HEK293T (cell line): ENCODE measurements at regions not wholly inside any gene's neighbourhood (a gene's known extent, or its start where the extent isn't known, plus 50 kb on each side); places are given as distances from the start of the nearest gene placed in this dataset.

Source experiments
- CTCF ChIA-PET: fragments of 350-600 bp; formaldehyde crosslinking; extraction: SDS; loops from one replicate; lab custom pipeline; 2021; ENCODE audit warnings: antibody characterized with exemption, inconsistent platforms; lab: Yijun Ruan, JAX
- POLR2A ChIA-PET: fragments of 350-600 bp; formaldehyde crosslinking; extraction: SDS; loops from one replicate; lab custom pipeline; 2020; ENCODE audit warnings: antibody characterized with exemption, inconsistent platforms; lab: Yijun Ruan, JAX
- DNase-seq: peaks from one replicate; pipeline ENCODE4 v3.0.0; 2012; ENCODE audit warnings: mixed read lengths; ENCODE audit errors: extremely low spot score
- ARNT ChIP-seq: fragments of 450-650 bp; IDR thresholded peaks from 2 replicates; pipeline ENCODE4 v1.6.1; 2017; ENCODE audit warnings: mild to moderate bottlenecking
- BHLHE40 ChIP-seq: fragments of 450-650 bp; IDR thresholded peaks from 2 replicates; pipeline ENCODE4 v1.6.1; 2016; ENCODE audit warnings: mild to moderate bottlenecking, moderate library complexity, borderline replicate concordance
- CTBP1 ChIP-seq: fragments of 450-650 bp; IDR thresholded peaks from 2 replicates; pipeline ENCODE4 v1.6.1; 2016; ENCODE audit warnings: borderline replicate concordance
- ELF4 ChIP-seq: fragments of 450-650 bp; IDR thresholded peaks from 2 replicates; pipeline ENCODE4 v1.6.1; 2017; ENCODE audit warnings: antibody characterized with exemption
- FOXA1 ChIP-seq: fragments of 450-650 bp; IDR thresholded peaks from 2 replicates; pipeline ENCODE4 v1.6.1; 2016; ENCODE audit warnings: mild to moderate bottlenecking
- FOXK2 ChIP-seq: fragments of 450-650 bp; IDR thresholded peaks from 2 replicates; pipeline ENCODE4 v1.6.1; 2016; ENCODE audit warnings: mild to moderate bottlenecking
- FOXM1 ChIP-seq: fragments of 450-650 bp; IDR thresholded peaks from 2 replicates; pipeline ENCODE4 v1.6.1; 2017; ENCODE audit warnings: mild to moderate bottlenecking, borderline replicate concordance
- HDGF ChIP-seq: fragments of 450-650 bp; IDR thresholded peaks from 2 replicates; pipeline ENCODE4 v1.6.1; 2017; ENCODE audit warnings: antibody characterized with exemption, borderline replicate concordance
- L3MBTL2 ChIP-seq: fragments of 450-650 bp; conservative IDR thresholded peaks from 2 replicates; pipeline ENCODE4 v1.6.1; 2016; ENCODE audit warnings: mild to moderate bottlenecking
- LEF1 ChIP-seq: fragments of 450-650 bp; IDR thresholded peaks from 2 replicates; pipeline ENCODE4 v1.6.1; 2017; ENCODE audit warnings: mild to moderate bottlenecking, borderline replicate concordance
- NFRKB ChIP-seq: fragments of 450-650 bp; IDR thresholded peaks from 2 replicates; pipeline ENCODE4 v1.6.1; 2016; ENCODE audit warnings: mild to moderate bottlenecking, moderate library complexity
- PKNOX1 ChIP-seq: fragments of 450-650 bp; IDR thresholded peaks from 2 replicates; pipeline ENCODE4 v1.6.1; 2016
- SP1 ChIP-seq: fragments of 450-650 bp; IDR thresholded peaks from 2 replicates; pipeline ENCODE4 v1.6.1; 2017
- SUZ12 ChIP-seq: fragments of 450-650 bp; IDR thresholded peaks from 2 replicates; pipeline ENCODE4 v1.6.1; 2016; ENCODE audit warnings: mild to moderate bottlenecking
- TARDBP ChIP-seq: fragments of 450-650 bp; IDR thresholded peaks from 2 replicates; pipeline ENCODE4 v1.6.1; 2016
- ZNF384 ChIP-seq: fragments of 450-650 bp; IDR thresholded peaks from 2 replicates; pipeline ENCODE4 v1.6.1; 2016

- ChIA-PET CTCF (no interaction called here), POLR2A (no interaction called here)
- no peak for DNase-seq
- TF ChIP-seq L3MBTL2 (no peak), FOXA1 (no peak)
These were observed 102.7 kb upstream of the NREP start for GRCh38 chr5:111859533-111860270.

- POLR2A ChIA-PET, result no interaction called here
- DNase-seq, result no peak
- no peak for TF ChIP-seq NFRKB
- TF ChIP-seq LEF1, result no peak
- TF ChIP-seq ZNF384, result no peak
- TF ChIP-seq SP1, result no peak
- no peak for TF ChIP-seq BHLHE40
- no peak for TF ChIP-seq FOXK2
- no peak for TF ChIP-seq PKNOX1
- TF ChIP-seq TARDBP, result no peak
- no peak for TF ChIP-seq L3MBTL2
- no peak for TF ChIP-seq FOXA1
- no peak for TF ChIP-seq ARNT
- TF ChIP-seq SUZ12, result no peak
- TF ChIP-seq HDGF, result no peak
- no peak for TF ChIP-seq ELF4
- no peak for TF ChIP-seq CTBP1
- TF ChIP-seq FOXM1, result no peak
- CTCF ChIA-PET, result no interaction called here
These were observed 102.0 kb upstream of the NREP start for GRCh38 chr5:111859031-111859430.

GRCh38 chr5:111857623-111858022, 100.6 kb upstream of the NREP start:
- no peak for DNase-seq
- POLR2A ChIA-PET, result no interaction called here
- TF ChIP-seq FOXA1 (no peak), PKNOX1 (no peak), BHLHE40 (no peak), SUZ12 (no peak), ZNF384 (no peak), FOXK2 (no peak), NFRKB (no peak), HDGF (no peak), FOXM1 (no peak), CTBP1 (no peak), LEF1 (no peak), ARNT (no peak)
- CTCF ChIA-PET, result no interaction called here

- DNase-seq, result no peak
- TF ChIP-seq FOXK2 (no peak), SP1 (no peak), FOXA1 (no peak), FOXM1 (no peak), ZNF384 (no peak), BHLHE40 (no peak), SUZ12 (no peak), LEF1 (no peak), PKNOX1 (no peak), HDGF (no peak), ELF4 (no peak), L3MBTL2 (no peak), TARDBP (no peak), ARNT (no peak), CTBP1 (no peak), NFRKB (no peak)
- ChIA-PET POLR2A (no interaction called here), CTCF (no interaction called here)
These were observed 100.0 kb upstream of the NREP start for GRCh38 chr5:111856876-111857466.

GRCh38 chr5:111855356-111855755, 98.4 kb upstream of the NREP start:
- DNase-seq, result peak; percentile 9
- CTCF ChIA-PET, result no interaction called here
- POLR2A ChIA-PET, result interaction anchor here (1.0 kb wide), 1 partner anchor 98 kb away, joined by 5 read pairs; the partner anchor contains the start of gene NREP
- TF ChIP-seq L3MBTL2 (no peak), PKNOX1 (peak; percentile 80), LEF1 (no peak), BHLHE40 (no peak)

GRCh38 chr5:111854186-111854585, 97.2 kb upstream of the NREP start:
- POLR2A ChIA-PET, result interaction anchor here (0.9 kb wide), 1 partner anchor 97 kb away, joined by 3 read pairs; no protein-coding TSS in a partner anchor
- DNase-seq, result peak; percentile 6
- CTCF ChIA-PET, result interaction anchor here (0.6 kb wide), 1 partner anchor 49 kb away, joined by 3 read pairs; no protein-coding TSS in a partner anchor
- no peak for TF ChIP-seq LEF1
- no peak for TF ChIP-seq SUZ12
- TF ChIP-seq TARDBP, result no peak
- no peak for TF ChIP-seq BHLHE40
- no peak for TF ChIP-seq PKNOX1
- TF ChIP-seq ARNT, result no peak
- TF ChIP-seq SP1, result no peak
- no peak for TF ChIP-seq L3MBTL2
